IMR-90 (cell line): ENCODE measurements at regions not wholly inside any gene's neighbourhood (a gene's known extent, or its start where the extent isn't known, plus 50 kb on each side); places are given as distances from the start of the nearest gene placed in this dataset.

Source experiments
- BHLHE40 ChIP-seq: fragments of 150-350 bp; IDR thresholded peaks from 2 replicates; pipeline ENCODE4 v1.6.1; 2016; ENCODE audit warnings: mild to moderate bottlenecking, low read depth, low read length
- CEBPB ChIP-seq: IDR thresholded peaks from 2 replicates; pipeline ENCODE4 v1.6.1; 2012; ENCODE audit warnings: low read depth, low read length, improper control_type of control experiment
- CHD1 ChIP-seq: IDR thresholded peaks from 2 replicates; pipeline ENCODE4 v1.6.1; 2012; ENCODE audit warnings: low read depth, low read length, improper control_type of control experiment
- CTCF ChIP-seq: conservative IDR thresholded peaks from 2 replicates; pipeline ENCODE4 v1.5.1; 2012; ENCODE audit warnings: mild to moderate bottlenecking, low read depth, low read length, improper control_type of control experiment
- MAFK ChIP-seq: IDR thresholded peaks from 2 replicates; pipeline ENCODE4 v1.6.1; 2012; ENCODE audit warnings: low read depth, low read length, improper control_type of control experiment
- MAZ ChIP-seq: IDR thresholded peaks from 2 replicates; pipeline ENCODE4 v1.6.1; 2012; ENCODE audit warnings: low read depth, mild to moderate bottlenecking, low read length, improper control_type of control experiment, moderate library complexity, borderline replicate concordance
- POLR2A ChIP-seq: IDR thresholded peaks from 2 replicates; pipeline ENCODE4 v1.6.1; 2012; ENCODE audit warnings: mild to moderate bottlenecking, low read depth, low read length
- RAD21 ChIP-seq: IDR thresholded peaks from 2 replicates; pipeline ENCODE4 v1.6.1; 2012; ENCODE audit warnings: low read length, improper control_type of control experiment
- RCOR1 ChIP-seq: IDR thresholded peaks from 2 replicates; pipeline ENCODE4 v1.6.1; 2012; ENCODE audit warnings: mild to moderate bottlenecking, low read length, improper control_type of control experiment; ENCODE audit not compliant: insufficient replicate concordance
- RFX5 ChIP-seq: IDR thresholded peaks from 2 replicates; pipeline ENCODE4 v1.8.0; 2012; ENCODE audit warnings: low read depth, mild to moderate bottlenecking, low read length, moderate library complexity
- USF2 ChIP-seq: fragments of 150-350 bp; IDR thresholded peaks from 2 replicates; pipeline ENCODE4 v1.6.1; 2017; ENCODE audit warnings: mild to moderate bottlenecking, antibody characterized with exemption, low read length, low read depth

GRCh38 chr5:143918961-143919360 is 107.0 kb downstream of the HMHB1 start:
- TF ChIP-seq CTCF (no peak), BHLHE40 (no peak), POLR2A (no peak), RAD21 (no peak), RFX5 (no peak), CEBPB (no peak), MAFK (no peak), MAZ (no peak), CHD1 (no peak), RCOR1 (no peak), USF2 (no peak)
